Peyer's patch (tissue), 4 donors: ENCODE measurements at regions not wholly inside any gene's neighbourhood (a gene's known extent, or its start where the extent isn't known, plus 50 kb on each side); places are given as distances from the start of the nearest gene placed in this dataset.

ENCODE experiments used
- CTCF ChIP-seq, 6 experiments: fragments of 450-650 bp in 4 of 6; fragments of 200-600 bp in 2 of 6; sonication (generic) in 1 of 6; IDR thresholded peaks; one replicate each; pipeline ENCODE4 v1.5.1; 2017 to 2019; ENCODE audit warnings: antibody characterized with exemption in 6 of 6, mild to moderate bottlenecking in 3 of 6, moderate library complexity in 1 of 6
- POLR2A ChIP-seq, 2 donors: fragments of 450-650 bp; IDR thresholded peaks; one replicate each; pipeline ENCODE4 v1.5.1; 2017; ENCODE audit warnings: antibody characterized with exemption in 2 of 2, mild to moderate bottlenecking in 2 of 2, moderate library complexity in 2 of 2

- TF ChIP-seq CTCF (IDR thresholded peaks at IDR 0.05) (no peak), POLR2A (IDR thresholded peaks at IDR 0.05) (no peak)
These were observed 85.4 kb downstream of the MYL12B start for GRCh38 chr18:3347286-3347803.
